Rectal smooth muscle tissue (tissue), 1 donor: ENCODE measurements at regions not wholly inside any gene's neighbourhood (a gene's known extent, or its start where the extent isn't known, plus 50 kb on each side); places are given as distances from the start of the nearest gene placed in this dataset.

ENCODE experiments used
- H3K27ac ChIP-seq: one replicate; pipeline ENCODE4 v1.7.0; 2013; ENCODE audit warnings: low read depth, low read length, inconsistent platforms
- H3K27me3 ChIP-seq: one replicate; pipeline ENCODE4 v1.7.0; 2013; ENCODE audit warnings: low read length; ENCODE audit not compliant: control insufficient read depth, insufficient read depth
- H3K36me3 ChIP-seq: one replicate; pipeline ENCODE4 v1.7.0; 2013; ENCODE audit warnings: low read length; ENCODE audit not compliant: control insufficient read depth, insufficient read depth
- H3K4me1 ChIP-seq: one replicate; pipeline ENCODE4 v1.7.0; 2013; ENCODE audit warnings: low read length; ENCODE audit not compliant: control insufficient read depth, insufficient read depth
- H3K4me3 ChIP-seq: one replicate; pipeline ENCODE4 v1.7.0; 2013; ENCODE audit warnings: low read length
- H3K9ac ChIP-seq: one replicate; pipeline ENCODE4 v1.7.0; 2013; ENCODE audit warnings: low read length

- H3K27ac ChIP-seq: no peak overlapping the region
- no peaks in the 10 kb centered on the region for H3K36me3 ChIP-seq
- no peak overlapping the region for H3K9ac ChIP-seq
- H3K4me1 ChIP-seq: no peaks in the 10 kb centered on the region
- no peaks in the 10 kb centered on the region for H3K27me3 ChIP-seq
- no peak overlapping the region for H3K4me3 ChIP-seq
Measured at GRCh38 chr21:35481005-35481404, 431.9 kb upstream of the RUNX1 start.

- H3K27me3 ChIP-seq: no peaks in the 10 kb centered on the region
- no peak overlapping the region for H3K27ac ChIP-seq
- H3K4me3 ChIP-seq: no peak overlapping the region
- no peaks in the 10 kb centered on the region for H3K4me1 ChIP-seq
- no peak overlapping the region for H3K9ac ChIP-seq
- H3K36me3 ChIP-seq: no peaks in the 10 kb centered on the region
Measured at GRCh38 chr21:35479529-35479928, 430.4 kb upstream of the RUNX1 start.

GRCh38 chr21:35479065-35479448, 430.0 kb upstream of the RUNX1 start:
- Histone ChIP-seq H3K27me3 (no peaks in the 10 kb centered on the region), H3K9ac (no peak overlapping the region), H3K27ac (no peak overlapping the region)

GRCh38 chr21:35478161-35479064, 429.3 kb upstream of the RUNX1 start:
- Histone ChIP-seq H3K36me3 (no peaks in the 10 kb centered on the region), H3K27me3 (no peaks in the 10 kb centered on the region), H3K4me3 (no peak overlapping the region), H3K27ac (no peak overlapping the region), H3K4me1 (no peaks in the 10 kb centered on the region), H3K9ac (no peak overlapping the region)

More at GRCh38 chr21:35479065-35479448, 430.0 kb upstream of the RUNX1 start:
- H3K4me1 ChIP-seq: no peaks in the 10 kb centered on the region
- no peaks in the 10 kb centered on the region for H3K36me3 ChIP-seq
- no peak overlapping the region for H3K4me3 ChIP-seq

GRCh38 chr21:35477622-35478021, 428.5 kb upstream of the RUNX1 start:
- no peak overlapping the region for H3K27ac ChIP-seq
- no peaks in the 10 kb centered on the region for H3K27me3 ChIP-seq

GRCh38 chr21:35476621-35477395, 427.7 kb upstream of the RUNX1 start:
- H3K9ac ChIP-seq: no peak overlapping the region
- no peaks in the 10 kb centered on the region for H3K36me3 ChIP-seq
- no peak overlapping the region for H3K27ac ChIP-seq
- H3K4me1 ChIP-seq: no peaks in the 10 kb centered on the region
- no peaks in the 10 kb centered on the region for H3K27me3 ChIP-seq
- H3K4me3 ChIP-seq: no peak overlapping the region

More at GRCh38 chr21:35477622-35478021, 428.5 kb upstream of the RUNX1 start:
- H3K9ac ChIP-seq: no peak overlapping the region
- H3K36me3 ChIP-seq: no peaks in the 10 kb centered on the region
- no peaks in the 10 kb centered on the region for H3K4me1 ChIP-seq
- H3K4me3 ChIP-seq: no peak overlapping the region

- no peaks in the 10 kb centered on the region for H3K27me3 ChIP-seq
- H3K4me1 ChIP-seq: no peaks in the 10 kb centered on the region
- H3K36me3 ChIP-seq: no peaks in the 10 kb centered on the region
- no peak overlapping the region for H3K27ac ChIP-seq
- H3K9ac ChIP-seq: no peak overlapping the region
- H3K4me3 ChIP-seq: no peak overlapping the region
Measured at GRCh38 chr21:35475762-35476161, 426.7 kb upstream of the RUNX1 start.

- Histone ChIP-seq H3K4me3 (no peak overlapping the region), H3K27me3 (no peaks in the 10 kb centered on the region), H3K36me3 (no peaks in the 10 kb centered on the region), H3K9ac (no peak overlapping the region), H3K4me1 (no peaks in the 10 kb centered on the region), H3K27ac (no peak overlapping the region)
Measured at GRCh38 chr21:35475009-35475408, 425.9 kb upstream of the RUNX1 start.

- Histone ChIP-seq H3K4me1 (no peaks in the 10 kb centered on the region), H3K36me3 (no peaks in the 10 kb centered on the region), H3K27ac (no peak overlapping the region), H3K27me3 (no peaks in the 10 kb centered on the region), H3K9ac (no peak overlapping the region), H3K4me3 (no peak overlapping the region)
Measured at GRCh38 chr21:35473496-35473895, 424.4 kb upstream of the RUNX1 start.

GRCh38 chr21:35470522-35470921, 421.4 kb upstream of the RUNX1 start:
- Histone ChIP-seq H3K27me3 (no peaks in the 10 kb centered on the region), H3K27ac (no peak overlapping the region), H3K4me1 (no peaks in the 10 kb centered on the region), H3K9ac (no peak overlapping the region), H3K36me3 (no peaks in the 10 kb centered on the region), H3K4me3 (no peak overlapping the region)

- Histone ChIP-seq H3K27me3 (no peaks in the 10 kb centered on the region), H3K4me3 (no peak overlapping the region), H3K27ac (no peak overlapping the region), H3K4me1 (no peaks in the 10 kb centered on the region), H3K9ac (no peak overlapping the region), H3K36me3 (no peaks in the 10 kb centered on the region)
Measured at GRCh38 chr21:35469498-35469897, 420.4 kb upstream of the RUNX1 start.

- no peak overlapping the region for H3K4me3 ChIP-seq
- no peaks in the 10 kb centered on the region for H3K4me1 ChIP-seq
- no peaks in the 10 kb centered on the region for H3K36me3 ChIP-seq
- H3K27ac ChIP-seq: no peak overlapping the region
- no peaks in the 10 kb centered on the region for H3K27me3 ChIP-seq
- H3K9ac ChIP-seq: no peak overlapping the region
Measured at GRCh38 chr21:35468991-35469390, 419.9 kb upstream of the RUNX1 start.
